ENCODE measurements at regions not wholly inside any gene's neighbourhood (a gene's known extent, or its start where the extent isn't known, plus 50 kb on each side); places are given as distances from the start of the nearest gene placed in this dataset.

GRCh38 chr15:62845241-62846126 is 197.1 kb upstream of the TPM1 start:
- Histone ChIP-seq H3K4me3 (no peak overlapping the region), H3K27ac (no peak overlapping the region)

DNA sequence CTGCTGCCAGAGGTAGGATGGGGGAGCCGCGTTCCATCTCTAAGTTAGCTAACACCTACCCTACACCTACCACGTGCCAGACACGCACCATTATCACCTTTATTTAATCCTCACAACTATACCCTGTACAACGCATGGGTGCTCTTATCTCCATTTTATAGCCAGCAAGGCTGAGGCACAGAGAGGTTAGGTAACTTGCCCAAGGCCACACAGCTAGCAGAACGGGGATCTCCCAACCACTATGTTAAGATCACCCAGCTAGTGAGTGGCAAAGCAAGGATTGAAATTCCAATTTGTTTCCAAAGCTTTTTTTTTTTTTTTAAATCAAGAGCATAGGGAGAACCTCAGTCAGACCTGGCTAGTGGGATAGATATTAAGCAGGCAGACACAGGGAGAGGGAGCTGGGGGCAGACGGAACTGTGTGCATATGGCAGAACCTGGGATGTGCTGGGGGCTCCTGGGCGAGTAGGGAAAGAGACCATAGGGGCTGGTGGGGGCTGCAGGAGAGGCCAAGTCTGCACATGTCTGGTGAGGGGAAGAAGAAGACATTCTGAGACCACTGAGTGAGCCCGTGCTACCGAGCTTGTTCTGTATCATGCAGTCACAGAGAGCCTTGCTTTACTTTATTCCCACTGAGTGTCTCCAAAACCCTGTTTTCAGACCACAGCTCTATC is 196.3 kb upstream of the TPM1 start:
- Histone ChIP-seq H3K4me3 (no peak overlapping the region), H3K27ac (no peak overlapping the region)

- Histone ChIP-seq H3K27ac (no peak overlapping the region), H3K4me3 (no peak overlapping the region)
These were observed 195.6 kb upstream of the TPM1 start for GRCh38 chr15:62846805-62847495.

DNA sequence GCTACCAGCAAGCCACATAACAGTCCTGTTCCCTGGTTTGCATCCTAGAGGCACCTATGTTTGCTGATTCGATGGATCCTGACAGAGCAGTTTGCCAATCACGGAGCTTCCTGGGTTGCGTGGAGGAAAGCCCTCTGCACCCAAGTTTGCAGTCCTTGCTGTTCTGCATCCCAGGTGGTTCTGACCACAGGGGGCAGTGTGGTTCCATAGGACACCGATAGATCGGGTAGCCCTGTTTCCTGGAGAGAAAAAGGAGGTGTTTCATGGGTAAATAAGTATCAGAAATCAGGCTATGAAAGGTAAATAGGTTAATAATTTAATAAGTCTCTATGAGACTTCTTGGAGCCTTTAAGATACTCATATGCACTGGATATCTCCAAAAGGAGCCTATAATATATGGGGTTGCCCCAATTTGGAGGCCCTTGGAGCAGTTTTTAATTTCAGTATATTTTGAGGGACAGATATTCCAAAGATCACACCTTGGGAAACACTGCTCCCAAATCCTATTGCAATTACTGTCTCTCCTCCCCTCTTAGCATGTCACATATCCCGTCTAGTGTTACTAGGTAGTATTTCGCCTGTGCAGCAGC is 194.6 kb upstream of the TPM1 start:
- H3K27ac ChIP-seq = no peak overlapping the region
- no peak overlapping the region for H3K4me3 ChIP-seq

- Histone ChIP-seq H3K4me3 (no peak overlapping the region), H3K27ac (no peak overlapping the region)
These were observed 193.9 kb upstream of the TPM1 start for GRCh38 chr15:62848632-62849050.

DNA sequence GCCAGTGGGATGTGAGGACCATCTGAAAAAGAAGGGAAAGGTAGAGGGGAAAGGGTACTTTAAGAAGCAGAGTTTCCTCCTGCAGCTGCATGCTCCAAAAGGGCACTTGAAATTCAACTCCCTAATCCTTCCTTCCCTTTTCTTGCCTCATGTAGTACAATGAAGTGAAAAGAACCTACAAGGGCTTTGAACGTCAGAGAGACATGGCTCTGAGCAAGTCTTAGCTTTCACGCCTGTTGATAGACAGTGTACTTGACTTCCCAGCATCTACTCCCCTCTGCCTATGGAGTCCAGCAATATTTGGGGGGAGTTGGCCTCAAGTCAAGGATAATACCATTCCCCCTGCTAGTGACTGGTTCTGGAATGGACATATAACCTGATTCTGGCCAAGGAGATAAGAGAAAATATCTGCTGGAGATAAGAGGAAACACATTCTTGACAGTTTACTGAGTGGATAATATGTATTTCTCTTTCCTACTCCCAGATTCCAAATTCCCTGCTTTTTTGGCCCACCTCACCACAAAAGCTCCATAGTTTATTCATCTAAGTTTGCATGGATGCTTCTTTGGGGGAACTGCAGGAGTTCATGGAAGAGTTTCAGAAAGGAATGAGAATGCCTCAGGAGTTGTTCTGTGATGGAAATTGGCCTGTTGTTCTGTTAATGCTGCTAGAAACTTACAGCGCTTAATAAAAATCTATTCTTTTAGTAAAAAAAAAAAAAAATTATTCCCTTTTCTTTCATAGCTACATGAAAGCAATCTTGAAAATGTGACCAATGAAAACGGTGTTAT is 193.0 kb upstream of the TPM1 start:
- H3K4me3 ChIP-seq = no peak overlapping the region
- H3K27ac ChIP-seq = no peak overlapping the region

DNA sequence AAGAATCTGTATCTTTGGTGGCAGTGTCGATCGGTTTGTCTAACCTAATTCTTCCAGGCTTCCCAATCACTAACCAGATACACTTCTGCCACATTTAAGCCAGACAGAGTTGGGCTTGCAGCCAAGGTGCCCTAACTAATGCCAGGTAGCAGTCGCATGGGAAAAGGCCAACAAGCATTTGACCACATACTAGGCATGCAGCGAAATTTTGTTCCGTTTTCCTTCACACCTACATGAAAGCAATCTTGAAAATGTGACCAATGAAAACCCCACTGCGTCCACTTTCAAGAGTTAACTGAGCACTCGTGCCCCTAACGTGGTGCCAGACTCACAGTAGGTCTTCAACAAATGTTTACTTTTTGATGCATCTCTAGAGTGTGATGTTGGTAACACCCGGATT is 192.2 kb upstream of the TPM1 start:
- Histone ChIP-seq H3K4me3 (no peak overlapping the region), H3K27ac (no peak overlapping the region)

GRCh38 chr15:62850791-62851291 is 191.7 kb upstream of the TPM1 start:
- Histone ChIP-seq H3K27ac (no peak overlapping the region), H3K4me3 (no peak overlapping the region)

GRCh38 chr15:62853114-62853840 is 189.3 kb upstream of the TPM1 start:
- Histone ChIP-seq H3K4me3 (no peak overlapping the region), H3K27ac (no peak overlapping the region)

- Histone ChIP-seq H3K4me3 (no peak overlapping the region), H3K27ac (no peak overlapping the region)
These were observed 188.7 kb upstream of the TPM1 start for GRCh38 chr15:62853841-62854225.

GRCh38 chr15:62854420-62855084 is 188.0 kb upstream of the TPM1 start:
- Histone ChIP-seq H3K4me3 (no peak overlapping the region), H3K27ac (no peak overlapping the region)

DNA sequence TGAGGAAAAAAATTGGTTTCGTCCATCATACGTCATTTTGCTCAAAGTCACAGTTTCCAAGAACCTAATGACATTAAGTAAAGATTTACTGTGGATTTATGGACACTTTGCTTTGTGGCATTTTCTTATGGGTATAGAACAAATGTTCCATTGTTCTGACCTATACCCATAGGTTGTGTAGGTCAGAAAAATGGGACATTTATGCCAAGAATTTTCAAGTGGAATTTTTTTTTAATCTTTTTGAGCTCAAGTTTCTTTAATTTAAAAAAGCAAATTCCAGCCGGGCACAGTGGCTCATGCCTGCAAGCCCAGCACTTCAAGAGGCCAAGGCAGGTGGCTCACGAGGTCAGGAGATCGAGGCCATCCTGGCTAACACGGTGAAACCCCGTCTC is 187.5 kb upstream of the TPM1 start:
- H3K27ac ChIP-seq = no peak overlapping the region
- H3K4me3 ChIP-seq = no peak overlapping the region

DNA sequence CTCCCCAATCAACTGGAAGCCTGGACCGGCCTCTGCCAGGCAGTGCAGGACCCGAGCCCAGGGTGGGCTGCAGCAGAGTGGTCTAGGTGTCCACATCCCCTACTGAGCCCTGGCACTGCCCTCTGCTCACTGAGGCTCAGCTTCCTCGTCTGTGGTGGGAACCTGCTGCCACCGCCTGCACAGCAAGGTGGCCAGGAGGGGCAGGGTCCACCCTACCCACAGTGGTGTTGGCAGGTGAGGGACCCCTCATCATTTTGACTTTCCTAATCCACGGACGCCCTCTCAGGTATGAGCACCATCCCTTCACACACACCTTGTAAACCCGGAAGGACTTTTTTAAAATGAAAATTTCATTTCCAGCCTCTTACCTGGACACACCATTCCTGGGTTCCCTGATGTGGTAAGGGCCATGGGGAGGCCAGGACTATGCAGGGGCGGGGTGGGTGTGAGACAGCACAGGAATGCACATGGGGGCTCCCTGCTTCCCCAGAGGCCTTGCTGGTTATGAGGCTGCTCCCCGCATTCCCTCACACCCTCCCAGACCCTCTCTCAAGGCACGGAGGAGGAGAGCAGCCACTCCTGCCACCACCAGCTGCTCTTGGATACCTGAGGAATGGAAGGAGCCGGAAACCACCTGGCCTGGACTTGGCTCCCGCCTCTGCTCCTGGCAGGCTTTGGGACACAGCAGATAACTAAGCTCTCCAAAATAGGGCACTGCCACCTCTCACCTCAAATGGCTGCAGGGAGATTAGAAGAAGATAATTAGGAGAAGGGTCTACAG is 185.9 kb upstream of the TPM1 start:
- Histone ChIP-seq H3K4me3 (no peak overlapping the region), H3K27ac (peak overlapping the region in 3 of 21 experiments; percentile 11 to 31 (median 12))

DNA sequence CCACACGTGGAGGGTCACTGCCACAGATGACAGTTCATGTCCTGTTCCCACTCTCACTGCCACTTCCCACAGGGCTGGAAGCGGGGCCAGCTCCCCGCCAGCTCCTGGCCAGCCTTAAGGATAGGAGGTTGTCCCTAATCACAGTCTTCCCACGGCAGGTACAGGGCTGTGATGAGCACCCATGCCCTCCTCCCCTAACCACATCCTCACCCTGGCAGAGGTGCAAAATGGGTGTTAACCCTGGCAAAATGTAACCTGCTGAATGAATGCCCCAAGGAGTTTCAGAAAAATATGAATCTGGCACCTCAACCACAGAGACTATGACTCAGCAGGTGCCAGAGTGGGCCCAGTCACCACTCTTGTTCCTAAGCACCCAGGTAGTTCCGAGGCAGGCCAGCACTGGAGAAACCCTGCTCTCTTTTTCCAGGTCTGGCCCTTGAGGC is 185.1 kb upstream of the TPM1 start:
- peak overlapping the region in 1 of 21 experiments; percentile 31 for H3K27ac ChIP-seq
- no peak overlapping the region for H3K4me3 ChIP-seq

- Histone ChIP-seq H3K4me3 (no peak overlapping the region), H3K27ac (no peak overlapping the region)
These were observed 184.2 kb upstream of the TPM1 start for GRCh38 chr15:62858343-62858742.

DNA sequence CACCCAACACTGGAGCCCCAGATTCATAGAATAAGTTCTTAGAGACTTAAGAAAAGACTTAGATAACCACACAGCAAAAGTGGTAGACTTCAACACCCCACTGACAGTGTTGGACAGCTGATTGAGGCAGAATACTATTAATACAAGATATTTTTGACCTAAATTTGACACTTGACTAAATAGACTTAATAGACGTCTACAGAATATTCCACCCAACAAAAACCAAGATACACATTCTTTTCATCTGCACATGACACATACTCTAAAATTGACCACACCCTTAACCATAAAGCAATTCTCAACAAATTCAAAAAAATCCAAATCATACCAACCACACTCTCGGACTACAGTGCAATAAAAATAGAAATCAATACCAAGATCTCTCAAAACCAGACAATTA is 179.8 kb upstream of the TPM1 start:
- Histone ChIP-seq H3K27ac (no peak overlapping the region), H3K4me3 (no peak overlapping the region)

GRCh38 chr15:62866366-62866765 is 176.2 kb upstream of the TPM1 start:
- H3K4me3 ChIP-seq = no peak overlapping the region
- H3K27ac ChIP-seq = no peak overlapping the region
